ENCODE measurements at regions not wholly inside any gene's neighbourhood (a gene's known extent, or its start where the extent isn't known, plus 50 kb on each side); places are given as distances from the start of the nearest gene placed in this dataset.

- DNase-seq (ENCODE audit: low spot score): peak; percentile 43
- H3K27ac ChIP-seq (ENCODE audit: poor library complexity, severe bottlenecking): no peak overlapping the region
- no peaks in the 10 kb centered on the region for H3K36me3 ChIP-seq (ENCODE audit: low read depth)
- no peaks in the 10 kb centered on the region for H3K27me3 ChIP-seq (ENCODE audit: insufficient read depth, poor library complexity, severe bottlenecking)
- H3K4me1 ChIP-seq (ENCODE audit: insufficient read depth, poor library complexity, severe bottlenecking): no peaks in the 10 kb centered on the region
- no peak for TF ChIP-seq CTCF (IDR thresholded peaks at IDR 0.05; ENCODE audit: poor library complexity, severe bottlenecking)
- H3K4me3 ChIP-seq (ENCODE audit: severe bottlenecking): no peak overlapping the region
- ATAC-seq (ENCODE audit: low read depth): 0 out of 3 replicates have a peak, but pooled peaks have one; percentile 7
- no peaks in the 10 kb centered on the region for H3K9me3 ChIP-seq (ENCODE audit: severe bottlenecking)
Observed at GRCh38 chr2:128449226-128450061, 130.8 kb upstream of the HS6ST1 start.

DNA sequence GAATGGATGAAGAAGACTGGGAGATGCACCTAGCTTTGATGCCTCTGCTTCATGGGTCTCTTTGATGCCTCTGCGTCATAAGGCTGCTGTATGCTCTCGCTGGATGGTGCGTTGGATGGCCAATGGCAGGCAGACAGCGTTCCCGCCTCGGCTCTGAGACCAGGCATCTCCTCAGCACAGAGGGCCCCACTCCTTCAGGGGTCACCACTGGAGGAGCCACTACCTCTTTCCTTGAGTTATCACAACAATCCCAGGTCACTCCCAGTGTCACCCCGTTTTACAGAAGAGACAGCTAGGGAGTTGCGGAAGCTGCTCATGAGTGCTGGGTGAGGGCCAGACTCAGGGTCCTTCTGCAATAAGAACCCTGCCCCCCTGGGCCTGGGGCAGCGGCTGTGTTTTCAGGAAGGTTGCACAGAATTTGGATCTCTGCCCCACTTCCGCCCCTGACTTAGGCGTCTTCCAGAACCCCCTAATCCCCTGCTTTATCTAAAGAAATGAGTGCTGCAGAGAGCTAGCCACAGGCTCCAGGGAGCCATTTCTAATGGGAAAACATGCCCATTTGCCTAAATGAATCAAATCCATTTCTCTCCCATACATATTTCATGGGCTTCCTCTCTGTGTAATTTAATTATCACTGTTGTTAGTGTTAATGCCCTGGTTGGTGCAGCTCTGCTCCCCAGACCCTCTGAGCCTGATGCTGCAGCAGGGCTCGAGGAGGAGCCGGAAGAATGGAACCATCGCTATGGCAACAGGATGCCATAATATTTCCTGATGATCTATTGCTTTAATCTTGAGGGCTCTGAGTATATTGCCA, 131.8 kb upstream of the HS6ST1 start:
- H3K4me1 ChIP-seq (ENCODE audit: insufficient read depth, poor library complexity, severe bottlenecking): no peaks in the 10 kb centered on the region
- no peak overlapping the region for H3K4me3 ChIP-seq (ENCODE audit: severe bottlenecking)
- no peaks in the 10 kb centered on the region for H3K27me3 ChIP-seq (ENCODE audit: insufficient read depth, poor library complexity, severe bottlenecking)
- TF ChIP-seq CTCF (IDR thresholded peaks at IDR 0.05; ENCODE audit: poor library complexity, severe bottlenecking): no peak
- H3K9me3 ChIP-seq (ENCODE audit: severe bottlenecking): no peaks in the 10 kb centered on the region
- H3K36me3 ChIP-seq (ENCODE audit: low read depth): no peaks in the 10 kb centered on the region
- H3K27ac ChIP-seq (ENCODE audit: poor library complexity, severe bottlenecking): no peak overlapping the region
- ATAC-seq (ENCODE audit: low read depth): no peak
- DNase-seq (ENCODE audit: low spot score): peak; percentile 45

DNA sequence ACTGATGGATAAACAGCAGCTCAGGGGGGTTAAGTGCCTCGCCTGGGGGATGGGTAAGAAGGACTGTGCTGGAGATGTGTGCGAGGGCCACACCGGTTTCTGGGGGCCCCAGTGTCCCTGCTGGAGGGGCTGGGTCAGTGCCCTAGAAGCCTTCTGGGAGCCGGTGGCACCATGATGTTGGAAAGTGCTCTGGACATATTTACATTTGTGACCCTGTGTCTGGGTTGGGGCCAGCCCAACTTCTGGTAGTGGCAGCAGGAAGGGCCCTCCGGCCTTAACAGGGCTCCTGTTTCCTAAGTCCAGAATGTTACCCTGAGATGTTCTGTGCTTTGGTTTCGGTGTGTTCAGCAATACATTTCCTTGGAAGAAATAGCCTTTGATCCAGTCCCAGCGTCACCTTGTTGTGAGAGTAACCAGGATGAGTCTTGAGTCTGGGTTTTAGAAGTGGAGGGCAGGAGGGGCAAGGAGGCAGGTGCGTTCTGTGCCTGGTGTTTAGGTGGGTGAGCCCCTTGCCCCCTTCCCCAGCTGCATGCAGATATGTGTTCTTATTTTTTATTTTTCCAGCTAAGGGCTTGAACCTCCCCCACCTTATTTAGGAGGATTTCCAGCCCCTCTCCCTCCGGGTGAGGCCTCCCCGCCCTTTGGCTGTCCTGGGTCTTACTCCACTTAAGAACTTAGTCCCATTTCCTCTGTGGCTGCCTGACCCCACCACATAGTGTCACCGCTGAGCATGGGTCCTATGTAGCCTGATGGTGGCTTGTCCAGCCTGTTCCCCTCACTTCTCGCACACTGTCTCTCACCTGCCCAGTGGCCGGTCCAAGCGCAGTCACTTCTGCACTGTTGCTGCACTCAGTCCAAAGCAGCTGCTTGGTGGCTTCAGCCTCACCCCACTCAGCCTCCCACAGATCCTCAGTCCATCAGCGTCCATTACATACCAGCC, 132.7 kb upstream of the HS6ST1 start:
- Histone ChIP-seq H3K4me1 (ENCODE audit: insufficient read depth, poor library complexity, severe bottlenecking) (no peaks in the 10 kb centered on the region), H3K36me3 (ENCODE audit: low read depth) (no peaks in the 10 kb centered on the region), H3K27ac (ENCODE audit: poor library complexity, severe bottlenecking) (no peak overlapping the region), H3K4me3 (ENCODE audit: severe bottlenecking) (no peak overlapping the region), H3K9me3 (ENCODE audit: severe bottlenecking) (no peaks in the 10 kb centered on the region), H3K27me3 (ENCODE audit: insufficient read depth, poor library complexity, severe bottlenecking) (no peaks in the 10 kb centered on the region)
- TF ChIP-seq CTCF (IDR thresholded peaks at IDR 0.05; ENCODE audit: poor library complexity, severe bottlenecking): no peak
- DNase-seq (ENCODE audit: low spot score): peak; percentile 26
- no peak for ATAC-seq (ENCODE audit: low read depth)

DNA sequence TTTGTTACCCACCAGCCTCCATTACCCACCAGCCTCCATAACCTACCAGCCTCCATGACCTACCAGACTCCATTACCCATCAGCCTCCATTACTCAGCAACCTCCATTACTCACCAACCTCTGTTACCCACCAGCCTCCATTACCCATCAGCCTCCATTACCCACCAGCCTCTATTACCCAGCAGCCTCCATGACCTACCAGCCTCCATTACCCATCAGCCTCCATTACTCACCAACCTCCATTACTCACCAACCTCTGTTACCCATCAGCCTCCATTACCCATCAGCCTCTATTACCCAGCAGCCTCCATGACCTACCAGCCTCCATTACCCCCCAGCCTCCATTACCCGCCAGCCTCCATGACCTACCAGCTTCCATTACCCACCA, 133.3 kb upstream of the HS6ST1 start:
- H3K4me1 ChIP-seq (ENCODE audit: insufficient read depth, poor library complexity, severe bottlenecking): no peaks in the 10 kb centered on the region
- DNase-seq (ENCODE audit: low spot score): no peak
- no peak overlapping the region for H3K27ac ChIP-seq (ENCODE audit: poor library complexity, severe bottlenecking)
- no peaks in the 10 kb centered on the region for H3K27me3 ChIP-seq (ENCODE audit: insufficient read depth, poor library complexity, severe bottlenecking)
- H3K9me3 ChIP-seq (ENCODE audit: severe bottlenecking): no peaks in the 10 kb centered on the region
- ATAC-seq (ENCODE audit: low read depth): no peak
- no peaks in the 10 kb centered on the region for H3K36me3 ChIP-seq (ENCODE audit: low read depth)
- no peak overlapping the region for H3K4me3 ChIP-seq (ENCODE audit: severe bottlenecking)
- no peak for TF ChIP-seq CTCF (IDR thresholded peaks at IDR 0.05; ENCODE audit: poor library complexity, severe bottlenecking)
